ENCODE measurements at regions not wholly inside any gene's neighbourhood (a gene's known extent, or its start where the extent isn't known, plus 50 kb on each side); places are given as distances from the start of the nearest gene placed in this dataset.

DNA sequence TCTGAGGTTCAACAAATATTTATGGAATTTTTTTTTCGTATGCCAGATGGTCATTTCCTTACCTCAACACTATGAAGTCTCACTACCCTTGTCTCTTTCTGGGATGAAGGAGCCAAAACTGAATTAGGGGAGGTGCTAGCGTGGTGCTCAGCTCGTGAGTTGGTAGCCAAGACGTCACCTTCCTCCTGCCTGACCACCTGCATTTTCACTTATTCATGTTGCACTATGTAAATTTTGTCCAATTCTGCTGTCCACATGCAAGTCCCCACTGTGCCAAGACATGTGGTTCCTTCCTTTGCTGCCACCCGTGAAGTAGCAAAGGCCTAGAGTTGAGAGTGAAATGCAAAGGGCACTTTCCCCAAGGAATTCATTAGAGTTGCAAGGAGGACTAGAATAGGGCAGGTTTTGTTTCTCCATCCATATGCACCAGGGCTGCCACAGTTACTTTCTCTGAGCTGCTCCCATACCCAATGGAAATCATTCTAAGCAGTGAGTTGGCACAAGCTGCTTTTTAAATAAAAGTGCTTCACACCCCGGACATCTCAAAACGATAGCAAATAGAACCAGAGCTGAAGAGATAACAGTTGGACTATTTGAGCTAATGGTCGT, 591.3 kb upstream of the NOX3 start:
- H3K4me3 Mint-ChIP-seq: no peak overlapping the region
- no peaks in the 10 kb centered on the region for H3K27me3 Mint-ChIP-seq (ENCODE audit: low read depth)
- TF ChIP-seq, protein P1, sequence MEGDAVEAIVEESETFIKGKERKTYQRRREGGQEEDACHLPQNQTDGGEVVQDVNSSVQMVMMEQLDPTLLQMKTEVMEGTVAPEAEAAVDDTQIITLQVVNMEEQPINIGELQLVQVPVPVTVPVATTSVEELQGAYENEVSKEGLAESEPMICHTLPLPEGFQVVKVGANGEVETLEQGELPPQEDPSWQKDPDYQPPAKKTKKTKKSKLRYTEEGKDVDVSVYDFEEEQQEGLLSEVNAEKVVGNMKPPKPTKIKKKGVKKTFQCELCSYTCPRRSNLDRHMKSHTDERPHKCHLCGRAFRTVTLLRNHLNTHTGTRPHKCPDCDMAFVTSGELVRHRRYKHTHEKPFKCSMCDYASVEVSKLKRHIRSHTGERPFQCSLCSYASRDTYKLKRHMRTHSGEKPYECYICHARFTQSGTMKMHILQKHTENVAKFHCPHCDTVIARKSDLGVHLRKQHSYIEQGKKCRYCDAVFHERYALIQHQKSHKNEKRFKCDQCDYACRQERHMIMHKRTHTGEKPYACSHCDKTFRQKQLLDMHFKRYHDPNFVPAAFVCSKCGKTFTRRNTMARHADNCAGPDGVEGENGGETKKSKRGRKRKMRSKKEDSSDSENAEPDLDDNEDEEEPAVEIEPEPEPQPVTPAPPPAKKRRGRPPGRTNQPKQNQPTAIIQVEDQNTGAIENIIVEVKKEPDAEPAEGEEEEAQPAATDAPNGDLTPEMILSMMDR (IDR thresholded peaks at IDR 0.05; ENCODE audit: unreplicated experiment in 3 of 3): no peak
- H3K4me1 Mint-ChIP-seq: peaks cover 11% of the 10 kb centered on the region
- no peak overlapping the region for H3K27ac Mint-ChIP-seq
- no peaks in the 10 kb centered on the region for H3K36me3 Mint-ChIP-seq (ENCODE audit: low read depth)
- peaks cover 16% of the 10 kb centered on the region for H3K9me3 Mint-ChIP-seq

DNA sequence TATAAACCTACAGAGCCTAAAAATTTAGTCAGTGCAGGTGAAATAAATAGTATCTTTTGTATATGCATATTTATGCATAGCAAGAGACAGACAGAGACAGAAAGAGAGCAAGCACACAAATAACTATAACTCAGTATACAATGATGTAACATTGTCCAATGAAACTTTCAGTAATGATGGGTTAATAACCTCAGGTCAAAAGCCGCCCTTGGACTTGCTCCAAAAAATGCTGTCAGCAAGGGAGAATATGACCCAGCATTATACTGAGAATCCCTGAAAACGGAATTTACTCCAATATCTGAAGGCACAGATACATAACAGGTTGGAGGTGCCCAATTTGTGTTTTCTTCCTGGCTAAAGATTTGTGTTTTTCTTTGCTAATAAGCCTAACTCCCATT, 590.6 kb upstream of the NOX3 start:
- no peaks in the 10 kb centered on the region for H3K36me3 Mint-ChIP-seq (ENCODE audit: low read depth)
- no peak overlapping the region for H3K4me3 Mint-ChIP-seq
- H3K9me3 Mint-ChIP-seq: peaks cover 16% of the 10 kb centered on the region
- no peaks in the 10 kb centered on the region for H3K27me3 Mint-ChIP-seq (ENCODE audit: low read depth)
- peaks cover 11% of the 10 kb centered on the region for H3K4me1 Mint-ChIP-seq
- TF ChIP-seq, protein P1 (IDR thresholded peaks at IDR 0.05; ENCODE audit: unreplicated experiment in 3 of 3): no peak
- H3K27ac Mint-ChIP-seq: peak overlapping the region in 1 of 3 experiments; percentile 17

DNA sequence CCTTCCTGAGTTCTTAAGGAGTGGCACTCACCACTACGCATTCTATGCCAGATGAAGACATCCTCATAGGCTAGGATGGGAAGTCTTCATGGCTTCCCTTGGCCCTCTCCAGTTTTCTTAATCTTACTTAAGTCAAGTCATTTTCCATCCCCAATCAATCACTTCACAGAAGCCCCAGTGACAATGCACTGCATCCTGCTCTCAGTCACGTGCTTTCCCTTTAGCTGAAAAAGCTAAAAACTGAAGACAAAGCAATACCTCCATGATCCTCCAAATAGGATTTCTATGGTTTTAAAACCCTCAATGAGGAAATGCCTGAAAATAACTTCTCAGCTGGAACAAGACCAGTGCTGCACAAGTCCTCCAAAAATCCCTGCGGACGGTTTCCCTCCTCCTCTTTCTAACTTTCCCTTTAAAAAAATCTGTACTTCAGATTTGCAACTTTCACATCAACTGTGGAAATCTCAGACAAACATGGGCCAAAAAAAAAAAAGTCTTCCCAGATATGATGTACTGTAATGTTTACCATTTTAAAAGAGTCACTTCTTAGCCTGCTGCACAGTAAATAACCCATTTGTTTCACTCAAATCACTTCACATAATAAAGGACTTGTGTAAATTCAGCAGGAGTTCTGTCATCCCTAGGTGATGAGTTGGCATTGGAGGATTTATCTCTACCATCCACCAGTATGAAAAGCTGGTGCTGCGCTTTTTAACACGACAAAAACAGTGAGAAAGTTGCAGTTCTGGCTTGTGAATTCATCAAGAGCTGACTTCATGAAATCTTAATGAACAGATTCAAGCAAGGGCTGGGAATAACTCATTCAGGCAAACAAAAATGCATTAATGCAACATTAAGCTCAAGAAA, 590.0 kb upstream of the NOX3 start:
- Mint-ChIP-seq H3K4me1 (peaks cover 11% of the 10 kb centered on the region), H3K9me3 (peaks cover 16% of the 10 kb centered on the region), H3K36me3 (ENCODE audit: low read depth) (no peaks in the 10 kb centered on the region), H3K4me3 (no peak overlapping the region), H3K27ac (peak overlapping the region in 2 of 3 experiments; percentile 17 to 55), H3K27me3 (ENCODE audit: low read depth) (no peaks in the 10 kb centered on the region)
- TF ChIP-seq, protein P1 (IDR thresholded peaks at IDR 0.05; ENCODE audit: unreplicated experiment in 3 of 3): no peak

DNA sequence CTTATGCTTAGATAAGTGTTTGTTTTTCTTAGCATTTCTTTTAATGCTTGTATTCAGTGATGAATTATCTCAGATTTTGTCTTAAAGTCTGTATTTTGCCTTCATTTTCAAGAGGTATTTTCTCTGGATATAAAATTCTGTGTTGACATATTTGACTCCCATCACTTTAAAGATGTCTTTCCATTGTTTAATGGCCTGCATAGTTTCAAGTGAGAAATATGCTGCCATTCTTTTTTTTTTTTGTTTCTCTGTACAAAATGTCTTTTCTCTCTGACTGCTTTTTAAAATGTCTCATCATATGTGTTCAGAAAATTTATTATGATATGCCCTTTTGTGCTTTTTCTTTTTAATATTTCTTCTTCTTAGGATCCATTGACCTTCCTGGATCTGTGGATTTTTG, 578.0 kb upstream of the NOX3 start:
- Mint-ChIP-seq H3K4me3 (no peak overlapping the region), H3K36me3 (ENCODE audit: low read depth) (peaks cover 14% of the 10 kb centered on the region), H3K27ac (no peak overlapping the region), H3K27me3 (ENCODE audit: low read depth) (no peaks in the 10 kb centered on the region), H3K4me1 (peaks cover 7% of the 10 kb centered on the region), H3K9me3 (peaks cover 21% of the 10 kb centered on the region)
- TF ChIP-seq, protein P1 (IDR thresholded peaks at IDR 0.05; ENCODE audit: unreplicated experiment in 3 of 3): no peak

DNA sequence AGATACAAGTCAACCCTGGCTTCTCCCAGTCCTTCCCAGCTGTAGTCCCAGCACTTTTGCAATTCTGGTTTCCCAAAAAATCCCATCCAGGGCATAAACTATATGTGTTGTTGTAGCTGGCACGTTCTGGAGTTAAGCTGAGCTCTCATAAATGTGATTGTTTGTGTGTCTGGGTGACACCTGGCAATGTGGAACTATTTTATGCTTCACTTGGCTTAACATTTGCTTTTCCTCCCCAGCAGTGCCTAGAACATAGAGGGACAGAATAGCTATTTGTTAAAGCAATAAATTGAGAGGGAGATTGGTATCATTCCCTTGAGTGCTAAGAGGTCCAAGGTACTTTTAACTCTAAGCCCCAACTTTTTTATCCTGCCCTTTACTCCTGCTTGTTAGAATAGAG, 575.9 kb upstream of the NOX3 start:
- Mint-ChIP-seq H3K9me3 (peaks cover 21% of the 10 kb centered on the region), H3K4me1 (peaks cover 22% of the 10 kb centered on the region), H3K36me3 (ENCODE audit: low read depth) (peaks cover 14% of the 10 kb centered on the region), H3K27ac (no peak overlapping the region), H3K27me3 (ENCODE audit: low read depth) (no peaks in the 10 kb centered on the region), H3K4me3 (no peak overlapping the region)
- TF ChIP-seq, protein P1 (IDR thresholded peaks at IDR 0.05; ENCODE audit: unreplicated experiment in 3 of 3): no peak
